HFFc6 (cell line): ENCODE measurements at regions not wholly inside any gene's neighbourhood (a gene's known extent, or its start where the extent isn't known, plus 50 kb on each side); places are given as distances from the start of the nearest gene placed in this dataset.

Experiments used
- DNase-seq: peaks from one replicate; pipeline ENCODE4 v3.0.0-alpha.2; 2018
- H3K27ac Mint-ChIP-seq: 2 replicates; pipeline ENCODE4 v1.8.0; 2020; ENCODE audit warnings: mild to moderate bottlenecking, mixed read lengths
- H3K27me3 Mint-ChIP-seq: 2 replicates; pipeline ENCODE4 v1.8.0; 2021; ENCODE audit warnings: mild to moderate bottlenecking, moderate library complexity, mixed read lengths; ENCODE audit not compliant: insufficient read depth
- H3K36me3 Mint-ChIP-seq: 2 replicates; pipeline ENCODE4 v1.8.0; 2021; ENCODE audit warnings: low read depth, mixed read lengths
- H3K4me1 Mint-ChIP-seq: 2 replicates; pipeline ENCODE4 v1.8.0; 2020; ENCODE audit warnings: low read depth, mixed read lengths
- H3K4me3 Mint-ChIP-seq: 2 replicates; pipeline ENCODE4 v1.8.0; 2020; ENCODE audit warnings: mild to moderate bottlenecking, moderate library complexity, mixed read lengths
- H3K9me3 Mint-ChIP-seq: 2 replicates; pipeline ENCODE4 v1.8.0; 2020; ENCODE audit warnings: mild to moderate bottlenecking, mixed read lengths
- TF ChIP-seq, protein P1 (sequence below): fragments of 200-600 bp; sonication (generic); IDR thresholded peaks from 2 replicates; pipeline ENCODE4 v1.5.0; 2021; ENCODE audit warnings: antibody characterized with exemption, mild to moderate bottlenecking

DNA sequence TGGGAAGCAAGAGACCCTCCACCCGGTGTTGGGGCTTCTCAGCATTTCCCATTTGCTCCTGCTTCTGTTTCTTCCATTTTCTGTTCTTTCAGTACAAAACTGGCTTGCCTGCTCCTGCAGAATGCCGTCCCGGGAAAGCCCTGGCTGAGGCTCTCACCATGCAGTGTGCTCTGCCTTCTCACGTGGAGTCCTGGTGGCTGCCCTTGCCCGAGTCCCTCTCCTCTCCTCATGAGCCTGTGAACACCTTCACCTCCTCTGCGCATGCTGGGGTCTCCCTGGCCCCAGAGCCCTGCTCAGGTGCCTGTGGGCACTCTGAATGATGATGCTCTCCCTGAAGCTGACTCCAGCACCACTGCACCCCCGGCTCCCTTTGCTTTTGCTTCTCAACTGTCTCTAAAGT, 752.0 kb downstream of the QKI start:
- DNase-seq, result no peak
- Mint-ChIP-seq H3K9me3 (peaks cover 38% of the 10 kb centered on the region), H3K27ac (no peak overlapping the region), H3K36me3 (no peaks in the 10 kb centered on the region; the same call in 1 of the 2 replicates), H3K4me3 (no peak overlapping the region), H3K27me3 (peaks cover 3% of the 10 kb centered on the region; the same call in 1 of the 2 replicates), H3K4me1 (no peaks in the 10 kb centered on the region)
- TF ChIP-seq, protein P1, sequence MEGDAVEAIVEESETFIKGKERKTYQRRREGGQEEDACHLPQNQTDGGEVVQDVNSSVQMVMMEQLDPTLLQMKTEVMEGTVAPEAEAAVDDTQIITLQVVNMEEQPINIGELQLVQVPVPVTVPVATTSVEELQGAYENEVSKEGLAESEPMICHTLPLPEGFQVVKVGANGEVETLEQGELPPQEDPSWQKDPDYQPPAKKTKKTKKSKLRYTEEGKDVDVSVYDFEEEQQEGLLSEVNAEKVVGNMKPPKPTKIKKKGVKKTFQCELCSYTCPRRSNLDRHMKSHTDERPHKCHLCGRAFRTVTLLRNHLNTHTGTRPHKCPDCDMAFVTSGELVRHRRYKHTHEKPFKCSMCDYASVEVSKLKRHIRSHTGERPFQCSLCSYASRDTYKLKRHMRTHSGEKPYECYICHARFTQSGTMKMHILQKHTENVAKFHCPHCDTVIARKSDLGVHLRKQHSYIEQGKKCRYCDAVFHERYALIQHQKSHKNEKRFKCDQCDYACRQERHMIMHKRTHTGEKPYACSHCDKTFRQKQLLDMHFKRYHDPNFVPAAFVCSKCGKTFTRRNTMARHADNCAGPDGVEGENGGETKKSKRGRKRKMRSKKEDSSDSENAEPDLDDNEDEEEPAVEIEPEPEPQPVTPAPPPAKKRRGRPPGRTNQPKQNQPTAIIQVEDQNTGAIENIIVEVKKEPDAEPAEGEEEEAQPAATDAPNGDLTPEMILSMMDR, result no peak

DNA sequence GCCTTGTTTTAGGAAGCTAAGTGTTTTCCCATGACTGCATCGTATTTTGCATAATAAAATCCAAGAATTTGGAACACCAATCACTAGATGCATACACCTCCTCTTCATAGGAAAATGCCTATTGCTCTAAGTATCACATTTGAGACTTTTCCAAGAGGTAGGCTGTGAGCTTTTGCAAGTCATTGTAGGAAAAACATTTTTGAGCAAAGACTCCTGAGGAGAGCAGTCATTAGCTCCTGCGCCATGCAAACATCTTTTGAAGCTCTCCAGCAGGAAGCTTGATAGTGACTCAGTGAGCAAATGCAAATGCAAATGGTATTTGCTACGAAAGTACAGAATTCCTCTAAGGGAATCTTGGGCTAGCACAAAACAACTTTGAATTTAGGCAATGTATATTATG, 750.4 kb downstream of the QKI start:
- no peak overlapping the region for H3K27ac Mint-ChIP-seq
- peaks cover 5% of the 10 kb centered on the region; the same call in 1 of the 2 replicates for H3K36me3 Mint-ChIP-seq
- no peak overlapping the region for H3K4me3 Mint-ChIP-seq
- no peaks in the 10 kb centered on the region for H3K4me1 Mint-ChIP-seq
- TF ChIP-seq, protein P1, result no peak
- no peak for DNase-seq
- H3K27me3 Mint-ChIP-seq, result peaks cover 3% of the 10 kb centered on the region; the same call in 1 of the 2 replicates
- H3K9me3 Mint-ChIP-seq, result peaks cover 41% of the 10 kb centered on the region

DNA sequence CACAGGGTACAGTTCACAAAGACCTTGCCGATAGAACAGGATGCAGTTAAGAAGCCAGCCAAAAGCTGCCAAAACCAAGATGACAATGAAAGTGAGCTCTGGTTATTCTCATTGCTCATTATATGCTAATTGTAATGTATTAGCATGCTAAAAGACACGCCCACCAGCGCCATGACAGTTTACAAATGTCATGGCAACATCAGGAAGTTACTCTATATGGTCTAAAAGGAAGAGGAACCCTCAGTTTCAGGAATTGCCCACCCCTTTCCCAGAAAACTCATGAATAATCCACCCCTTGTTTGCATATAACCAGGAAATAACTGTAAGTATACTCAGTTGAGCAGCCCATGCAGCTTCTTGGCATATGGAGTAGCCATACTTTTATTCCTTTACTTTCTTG, 748.7 kb downstream of the QKI start:
- peaks cover 49% of the 10 kb centered on the region for H3K9me3 Mint-ChIP-seq
- H3K36me3 Mint-ChIP-seq, result peaks cover 8% of the 10 kb centered on the region; the same call in 1 of the 2 replicates
- H3K27ac Mint-ChIP-seq, result no peak overlapping the region
- TF ChIP-seq, protein P1, result no peak
- H3K27me3 Mint-ChIP-seq, result peaks cover 1% of the 10 kb centered on the region; the same call in 1 of the 2 replicates
- no peaks in the 10 kb centered on the region for H3K4me1 Mint-ChIP-seq
- no peak for DNase-seq
- H3K4me3 Mint-ChIP-seq, result no peak overlapping the region

DNA sequence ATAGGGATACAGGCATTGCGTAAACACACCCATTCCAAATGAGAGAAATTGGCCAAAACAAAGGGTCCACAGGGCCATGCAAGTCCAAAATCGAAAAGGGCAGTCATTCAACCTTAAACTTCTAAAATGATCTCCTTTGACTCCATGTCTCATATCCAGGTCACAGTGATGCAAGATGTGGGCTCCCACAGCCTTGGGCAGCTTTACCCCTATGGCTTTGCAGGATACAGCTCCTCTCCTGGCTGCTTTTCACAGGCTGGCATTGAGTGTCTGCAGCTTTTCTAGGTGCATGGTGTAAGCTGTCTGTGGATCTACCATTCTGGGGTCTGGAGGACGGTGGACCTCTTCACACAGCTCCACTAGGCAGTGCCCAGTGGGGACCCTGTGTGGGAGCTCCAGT, 744.5 kb downstream of the QKI start:
- H3K9me3 Mint-ChIP-seq, result peaks cover 74% of the 10 kb centered on the region
- peaks cover 19% of the 10 kb centered on the region; the same call in 1 of the 2 replicates for H3K36me3 Mint-ChIP-seq
- no peaks in the 10 kb centered on the region for H3K27me3 Mint-ChIP-seq
- H3K4me3 Mint-ChIP-seq, result no peak overlapping the region
- no peak overlapping the region for H3K27ac Mint-ChIP-seq
- no peak for DNase-seq
- TF ChIP-seq, protein P1, result no peak
- H3K4me1 Mint-ChIP-seq, result no peaks in the 10 kb centered on the region

DNA sequence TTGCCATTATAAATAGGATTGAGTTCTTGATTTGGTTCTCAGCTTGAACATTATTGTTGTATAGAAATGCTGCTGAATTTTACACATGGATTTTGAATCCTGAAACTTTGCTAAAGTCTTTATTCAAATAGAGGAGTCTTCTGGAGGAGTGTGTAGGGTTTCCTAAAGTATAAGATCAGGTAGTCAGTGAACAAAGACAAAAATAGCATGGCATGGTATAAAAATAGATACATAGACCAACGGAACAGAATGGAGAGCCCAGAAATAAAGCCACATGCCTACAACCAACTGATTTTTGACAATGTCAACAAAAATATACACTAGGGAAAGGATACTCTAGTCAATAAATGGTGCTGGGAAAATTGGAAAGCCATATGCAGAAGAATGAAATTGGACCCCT, 740.1 kb downstream of the QKI start:
- H3K27me3 Mint-ChIP-seq, result no peaks in the 10 kb centered on the region; the same call in 1 of the 2 replicates
- H3K36me3 Mint-ChIP-seq, result peaks cover 13% of the 10 kb centered on the region
- TF ChIP-seq, protein P1, result no peak
- H3K27ac Mint-ChIP-seq, result no peak overlapping the region
- no peaks in the 10 kb centered on the region for H3K4me1 Mint-ChIP-seq
- H3K9me3 Mint-ChIP-seq, result peaks cover 59% of the 10 kb centered on the region
- DNase-seq, result no peak
- H3K4me3 Mint-ChIP-seq, result no peak overlapping the region

DNA sequence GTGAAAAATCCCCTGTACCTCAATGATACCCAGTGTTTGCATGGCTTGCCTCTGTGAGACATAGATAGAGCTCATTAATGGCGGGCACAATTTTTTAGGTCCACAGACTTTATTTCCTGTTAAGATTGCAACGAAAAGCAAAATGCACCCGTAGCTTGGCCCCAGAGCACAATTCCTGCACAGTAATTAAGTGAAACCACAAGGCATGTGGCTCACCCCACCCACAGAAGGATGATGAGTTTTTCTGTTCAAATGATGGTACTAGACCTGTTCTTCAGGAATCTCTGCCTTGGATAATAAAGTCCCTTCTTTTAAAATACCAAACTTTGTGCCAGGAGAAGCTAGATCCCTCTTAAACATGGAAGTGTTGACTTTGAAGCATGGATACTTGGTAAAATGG, 738.1 kb downstream of the QKI start:
- Mint-ChIP-seq H3K4me3 (no peak overlapping the region), H3K27ac (no peak overlapping the region), H3K4me1 (no peaks in the 10 kb centered on the region), H3K36me3 (peaks cover 5% of the 10 kb centered on the region), H3K27me3 (no peaks in the 10 kb centered on the region; the same call in 1 of the 2 replicates), H3K9me3 (peaks cover 59% of the 10 kb centered on the region)
- no peak for DNase-seq
- TF ChIP-seq, protein P1, result no peak
